Osteoblast (primary cell): ENCODE measurements at regions not wholly inside any gene's neighbourhood (a gene's known extent, or its start where the extent isn't known, plus 50 kb on each side); places are given as distances from the start of the nearest gene placed in this dataset.

ENCODE experiments used
- DNase-seq: peaks from one replicate; pipeline ENCODE4 v3.0.0; 2011; ENCODE audit warnings: low spot score, mixed read lengths; ENCODE audit not compliant: insufficient read length; ENCODE audit errors: missing footprints
- H2AFZ ChIP-seq: 2 replicates; pipeline ENCODE4 v1.6.0; 2011; ENCODE audit warnings: mild to moderate bottlenecking, low read length
- H3K27ac ChIP-seq: 2 replicates; pipeline ENCODE4 v1.5.1; 2011; ENCODE audit warnings: mild to moderate bottlenecking, low read depth, low read length, moderate library complexity
- H3K27me3 ChIP-seq: 2 replicates; pipeline ENCODE4 v1.6.0; 2012; ENCODE audit warnings: mild to moderate bottlenecking, control low read depth, inconsistent platforms, low read length, moderate library complexity; ENCODE audit not compliant: insufficient read depth
- H3K36me3 ChIP-seq: 2 replicates; pipeline ENCODE4 v1.5.1; 2011; ENCODE audit warnings: mild to moderate bottlenecking, low read length, control low read depth, moderate library complexity; ENCODE audit not compliant: insufficient read depth
- H3K4me1 ChIP-seq: 2 replicates; pipeline ENCODE4 v1.5.1; 2011; ENCODE audit warnings: mild to moderate bottlenecking, low read length, control low read depth, moderate library complexity; ENCODE audit not compliant: insufficient read depth
- H3K4me2 ChIP-seq: 2 replicates; pipeline ENCODE4 v1.6.0; 2011; ENCODE audit warnings: mild to moderate bottlenecking, low read length; ENCODE audit not compliant: insufficient read depth
- H3K4me3 ChIP-seq: fragments of 200-600 bp; sonication (generic); 3 replicates; pipeline ENCODE4 v1.5.1; 2012; ENCODE audit warnings: mild to moderate bottlenecking, low read length, inconsistent platforms; ENCODE audit not compliant: insufficient read depth
- H3K79me2 ChIP-seq: 2 replicates; pipeline ENCODE4 v1.6.0; 2012; ENCODE audit warnings: mild to moderate bottlenecking, low read length, control low read depth, inconsistent platforms; ENCODE audit not compliant: insufficient read depth
- H3K9me3 ChIP-seq: 2 replicates; pipeline ENCODE4 v1.5.1; 2011; ENCODE audit warnings: low read depth, low read length, control low read depth
- H4K20me1 ChIP-seq: 2 replicates; pipeline ENCODE4 v1.6.0; 2012; ENCODE audit warnings: mild to moderate bottlenecking, low read length, control low read depth; ENCODE audit not compliant: insufficient read depth
- TF ChIP-seq, protein P1 (sequence below): IDR thresholded peaks from 2 replicates; pipeline ENCODE4 v1.5.1; 2011; ENCODE audit warnings: mild to moderate bottlenecking, low read depth, low read length, moderate library complexity; ENCODE audit errors: extremely low read depth

DNA sequence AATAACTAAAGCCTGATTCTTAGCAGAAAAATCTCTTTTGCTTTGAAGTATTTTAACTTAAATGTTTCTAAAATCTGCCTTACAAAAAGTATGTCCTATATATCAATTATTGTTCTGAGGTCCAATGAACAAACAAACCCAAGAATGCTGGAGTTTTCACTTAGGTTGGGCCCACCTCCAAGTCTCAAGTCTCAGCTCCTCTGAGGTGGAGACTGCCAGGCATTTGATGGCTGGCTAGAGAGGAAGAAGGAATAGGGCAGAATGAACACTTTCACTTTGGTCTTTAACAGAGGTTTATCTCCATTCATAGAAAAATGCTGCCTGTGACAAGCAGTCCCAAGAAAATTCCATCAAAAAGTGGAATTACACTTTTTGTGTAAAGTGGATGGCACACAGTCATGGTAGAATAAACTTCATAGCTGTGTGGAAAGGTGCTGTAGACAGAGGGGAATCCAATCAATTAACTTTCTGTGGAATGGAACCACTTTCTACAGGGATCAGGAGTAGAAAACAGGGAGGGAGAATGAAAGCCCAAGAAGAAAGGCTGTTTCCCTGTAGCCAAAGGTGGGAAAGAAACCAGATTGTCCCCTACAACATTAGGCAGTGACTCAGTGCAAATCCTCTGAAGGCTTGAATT, 349.4 kb upstream of the RUNX1 start:
- no peak for DNase-seq
- Histone ChIP-seq H3K36me3 (no peaks in the 10 kb centered on the region), H3K4me1 (peaks cover 34% of the 10 kb centered on the region), H3K27ac (peak overlapping the region; percentile 51), H2AFZ (peak overlapping the region; percentile 76), H4K20me1 (no peaks in the 10 kb centered on the region), H3K4me2 (peak overlapping the region; percentile 79), H3K27me3 (no peaks in the 10 kb centered on the region), H3K9me3 (no peaks in the 10 kb centered on the region), H3K79me2 (no peaks in the 10 kb centered on the region), H3K4me3 (peak overlapping the region; percentile 46)
- TF ChIP-seq, protein P1, sequence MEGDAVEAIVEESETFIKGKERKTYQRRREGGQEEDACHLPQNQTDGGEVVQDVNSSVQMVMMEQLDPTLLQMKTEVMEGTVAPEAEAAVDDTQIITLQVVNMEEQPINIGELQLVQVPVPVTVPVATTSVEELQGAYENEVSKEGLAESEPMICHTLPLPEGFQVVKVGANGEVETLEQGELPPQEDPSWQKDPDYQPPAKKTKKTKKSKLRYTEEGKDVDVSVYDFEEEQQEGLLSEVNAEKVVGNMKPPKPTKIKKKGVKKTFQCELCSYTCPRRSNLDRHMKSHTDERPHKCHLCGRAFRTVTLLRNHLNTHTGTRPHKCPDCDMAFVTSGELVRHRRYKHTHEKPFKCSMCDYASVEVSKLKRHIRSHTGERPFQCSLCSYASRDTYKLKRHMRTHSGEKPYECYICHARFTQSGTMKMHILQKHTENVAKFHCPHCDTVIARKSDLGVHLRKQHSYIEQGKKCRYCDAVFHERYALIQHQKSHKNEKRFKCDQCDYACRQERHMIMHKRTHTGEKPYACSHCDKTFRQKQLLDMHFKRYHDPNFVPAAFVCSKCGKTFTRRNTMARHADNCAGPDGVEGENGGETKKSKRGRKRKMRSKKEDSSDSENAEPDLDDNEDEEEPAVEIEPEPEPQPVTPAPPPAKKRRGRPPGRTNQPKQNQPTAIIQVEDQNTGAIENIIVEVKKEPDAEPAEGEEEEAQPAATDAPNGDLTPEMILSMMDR, result no peak

DNA sequence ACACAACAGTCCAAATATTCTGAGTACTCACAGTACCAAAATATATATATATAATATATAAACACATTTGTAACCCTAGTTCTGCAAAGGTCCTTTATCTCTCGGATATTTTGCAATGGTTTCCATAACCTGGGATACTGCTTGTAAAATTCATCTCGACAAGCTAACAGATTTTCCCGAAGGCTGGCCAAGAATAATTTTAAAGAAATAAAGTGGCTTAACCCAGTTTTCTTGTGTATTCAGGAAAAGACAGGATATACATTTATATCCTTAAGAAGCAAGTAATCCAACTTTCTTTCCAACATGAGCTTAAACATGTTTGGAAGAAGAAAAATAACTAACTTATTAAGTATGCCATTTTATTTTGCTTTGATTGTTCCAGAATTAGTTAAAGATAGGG, 348.7 kb upstream of the RUNX1 start:
- Histone ChIP-seq H2AFZ (no peak overlapping the region), H3K79me2 (no peaks in the 10 kb centered on the region), H3K4me1 (peaks cover 34% of the 10 kb centered on the region), H3K4me2 (no peak overlapping the region), H3K4me3 (no peak overlapping the region), H3K9me3 (no peaks in the 10 kb centered on the region), H4K20me1 (no peaks in the 10 kb centered on the region), H3K27ac (no peak overlapping the region), H3K27me3 (no peaks in the 10 kb centered on the region), H3K36me3 (no peaks in the 10 kb centered on the region)
- DNase-seq, result no peak
- TF ChIP-seq, protein P1, result no peak

DNA sequence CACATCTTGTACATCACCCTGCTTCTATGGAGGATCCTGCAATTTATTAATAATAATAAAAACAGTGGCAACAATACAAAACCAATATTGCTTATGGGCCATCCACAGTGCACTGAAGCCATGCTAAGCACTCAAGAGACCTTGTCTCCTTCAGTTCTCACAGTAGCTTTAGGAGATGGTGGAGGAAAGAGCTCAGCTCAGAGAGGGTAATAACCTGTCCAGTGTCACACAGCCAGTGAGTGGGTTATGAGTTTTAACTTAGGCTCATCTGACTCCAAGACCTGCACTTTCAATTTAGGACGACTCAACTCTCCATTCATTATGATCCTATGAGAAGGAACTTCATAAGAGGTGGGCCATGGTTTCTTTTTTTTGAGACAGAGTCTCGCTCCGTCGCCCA, 347.6 kb upstream of the RUNX1 start:
- TF ChIP-seq, protein P1, result no peak
- no peak overlapping the region for H3K4me2 ChIP-seq
- no peaks in the 10 kb centered on the region for H3K27me3 ChIP-seq
- H2AFZ ChIP-seq, result no peak overlapping the region
- H3K36me3 ChIP-seq, result no peaks in the 10 kb centered on the region
- DNase-seq, result no peak
- no peak overlapping the region for H3K27ac ChIP-seq
- no peaks in the 10 kb centered on the region for H4K20me1 ChIP-seq
- H3K4me1 ChIP-seq, result peaks cover 32% of the 10 kb centered on the region
- no peaks in the 10 kb centered on the region for H3K9me3 ChIP-seq
- H3K79me2 ChIP-seq, result no peaks in the 10 kb centered on the region
- no peak overlapping the region for H3K4me3 ChIP-seq

DNA sequence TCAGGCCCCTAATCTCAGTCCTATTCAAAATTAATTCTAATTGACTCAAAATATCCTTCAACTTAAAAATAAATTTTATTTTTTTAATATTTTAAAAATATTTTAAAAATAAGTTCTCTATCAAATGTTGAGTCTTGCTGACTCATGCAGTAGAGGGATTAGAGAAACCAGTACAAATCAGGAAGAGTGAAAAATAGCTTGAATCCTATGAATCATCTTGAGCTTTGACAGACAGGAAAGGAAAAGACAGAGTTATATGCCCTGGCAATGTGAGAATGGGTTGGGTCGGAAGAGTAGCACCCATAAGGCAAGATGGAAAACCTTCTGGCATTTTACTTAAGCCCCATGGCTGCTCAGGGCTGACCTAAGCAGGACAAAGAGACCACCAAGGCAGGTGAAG, 346.6 kb upstream of the RUNX1 start:
- no peak overlapping the region for H2AFZ ChIP-seq
- H3K9me3 ChIP-seq, result no peaks in the 10 kb centered on the region
- H3K27ac ChIP-seq, result peak overlapping the region; percentile 39
- H3K4me1 ChIP-seq, result peaks cover 26% of the 10 kb centered on the region
- no peaks in the 10 kb centered on the region for H4K20me1 ChIP-seq
- TF ChIP-seq, protein P1, result no peak
- H3K36me3 ChIP-seq, result no peaks in the 10 kb centered on the region
- no peaks in the 10 kb centered on the region for H3K79me2 ChIP-seq
- H3K4me3 ChIP-seq, result no peak overlapping the region
- no peaks in the 10 kb centered on the region for H3K27me3 ChIP-seq
- no peak overlapping the region for H3K4me2 ChIP-seq
- DNase-seq, result peak; percentile 85
